Prostate gland (tissue), 2 donors: ENCODE measurements at regions not wholly inside any gene's neighbourhood (a gene's known extent, or its start where the extent isn't known, plus 50 kb on each side); places are given as distances from the start of the nearest gene placed in this dataset.

Experiments used
- DNase-seq: peaks from one replicate; pipeline ENCODE4 v3.0.0-alpha.2; 2019; ENCODE audit warnings: low spot score
- H3K27ac ChIP-seq, 2 donors: fragments of 200-600 bp; sonication (generic); 2 replicates each; pipeline ENCODE4 v1.5.1; 2017 to 2019
- H3K27me3 ChIP-seq: fragments of 200-600 bp; sonication (generic); replicated peaks from 2 replicates; pipeline ENCODE4 v1.5.1; 2019; ENCODE audit not compliant: insufficient read depth
- H3K36me3 ChIP-seq, 2 donors: fragments of 200-600 bp; sonication (generic); 1 replicate in 1 of 2; 2 replicates in 1 of 2; pipeline versions ENCODE4 v1.5.1 to v1.8.1; 2017 to 2019
- H3K4me1 ChIP-seq: fragments of 200-600 bp; sonication (generic); replicated peaks from 2 replicates; pipeline ENCODE4 v1.5.1; 2019
- H3K4me3 ChIP-seq, 2 donors: fragments of 200-600 bp; sonication (generic); 2 replicates each; pipeline ENCODE4 v1.5.1; 2017 to 2019
- H3K9me3 ChIP-seq: fragments of 200-600 bp; sonication (generic); 2 replicates; pipeline ENCODE4 v1.5.1; 2017
- POLR2A ChIP-seq: fragments of 450-650 bp; IDR thresholded peaks from one replicate; pipeline ENCODE4 v1.6.1; 2016; ENCODE audit warnings: antibody characterized with exemption, mild to moderate bottlenecking
- POLR2AphosphoS5 ChIP-seq: sonication (generic); formaldehyde crosslinking; IDR thresholded peaks from one replicate; pipeline ENCODE4 v1.6.1; 2017; ENCODE audit warnings: antibody characterized with exemption
- WGBS: methylation state at CpG from one replicate; pipeline ENCODE4 v1.1.5; 2018; 5-methylcytosine and 5-hydroxymethylcytosine counted together
- intact Hi-C: fragments of 100-400 bp; cut with DNase I; formaldehyde crosslinking; loops from one replicate; pipeline ENCODE4 v1.14.2; 2022
- TF ChIP-seq, protein P1 (sequence below), 4 experiments: fragments of 200-600 bp in 2 of 4; fragments of 450-650 bp in 2 of 4; sonication (generic) in 2 of 4; IDR thresholded peaks; 1 replicate in 3 of 4; 2 replicates in 1 of 4; pipeline ENCODE4 v1.5.1; 2016 to 2019; ENCODE audit warnings: antibody characterized with exemption in 4 of 4, mild to moderate bottlenecking in 2 of 4, moderate library complexity in 2 of 4

DNA sequence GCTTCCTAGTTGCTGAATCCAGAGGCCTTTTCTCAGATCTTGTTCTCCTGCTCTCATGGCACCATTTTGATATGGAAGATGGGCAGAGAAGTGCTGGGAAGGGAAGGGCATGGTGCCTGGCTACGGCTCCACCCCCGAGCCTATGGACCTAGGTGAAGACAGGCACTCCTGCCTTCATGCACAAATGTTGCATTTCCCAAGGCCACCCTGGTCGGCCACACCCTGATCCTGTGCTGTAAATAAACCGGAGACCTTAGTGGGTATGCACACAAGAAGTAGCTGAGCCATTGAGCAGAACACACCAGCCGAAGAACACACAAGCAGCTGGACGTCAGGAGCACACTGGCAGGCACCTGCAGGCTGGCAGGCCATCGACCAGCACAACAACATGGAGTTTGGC lies 261.6 kb downstream of the SHQ1 start:
- no peaks in the 10 kb centered on the region for H3K9me3 ChIP-seq
- intact Hi-C loops: no loop called here
- H3K4me3 ChIP-seq: no peak overlapping the region
- WGBS: 98% methylated on average over 7 of the region's 7 CpGs
- H3K4me1 ChIP-seq: no peaks in the 10 kb centered on the region
- no peaks in the 10 kb centered on the region for H3K27me3 ChIP-seq
- H3K36me3 ChIP-seq: no peaks in the 10 kb centered on the region
- DNase-seq: no peak
- no peak overlapping the region for H3K27ac ChIP-seq
- TF ChIP-seq POLR2AphosphoS5: no peak
- no peak for TF ChIP-seq POLR2A
- TF ChIP-seq, protein P1, sequence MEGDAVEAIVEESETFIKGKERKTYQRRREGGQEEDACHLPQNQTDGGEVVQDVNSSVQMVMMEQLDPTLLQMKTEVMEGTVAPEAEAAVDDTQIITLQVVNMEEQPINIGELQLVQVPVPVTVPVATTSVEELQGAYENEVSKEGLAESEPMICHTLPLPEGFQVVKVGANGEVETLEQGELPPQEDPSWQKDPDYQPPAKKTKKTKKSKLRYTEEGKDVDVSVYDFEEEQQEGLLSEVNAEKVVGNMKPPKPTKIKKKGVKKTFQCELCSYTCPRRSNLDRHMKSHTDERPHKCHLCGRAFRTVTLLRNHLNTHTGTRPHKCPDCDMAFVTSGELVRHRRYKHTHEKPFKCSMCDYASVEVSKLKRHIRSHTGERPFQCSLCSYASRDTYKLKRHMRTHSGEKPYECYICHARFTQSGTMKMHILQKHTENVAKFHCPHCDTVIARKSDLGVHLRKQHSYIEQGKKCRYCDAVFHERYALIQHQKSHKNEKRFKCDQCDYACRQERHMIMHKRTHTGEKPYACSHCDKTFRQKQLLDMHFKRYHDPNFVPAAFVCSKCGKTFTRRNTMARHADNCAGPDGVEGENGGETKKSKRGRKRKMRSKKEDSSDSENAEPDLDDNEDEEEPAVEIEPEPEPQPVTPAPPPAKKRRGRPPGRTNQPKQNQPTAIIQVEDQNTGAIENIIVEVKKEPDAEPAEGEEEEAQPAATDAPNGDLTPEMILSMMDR (IDR thresholded peaks at IDR 0.05): no peak

DNA sequence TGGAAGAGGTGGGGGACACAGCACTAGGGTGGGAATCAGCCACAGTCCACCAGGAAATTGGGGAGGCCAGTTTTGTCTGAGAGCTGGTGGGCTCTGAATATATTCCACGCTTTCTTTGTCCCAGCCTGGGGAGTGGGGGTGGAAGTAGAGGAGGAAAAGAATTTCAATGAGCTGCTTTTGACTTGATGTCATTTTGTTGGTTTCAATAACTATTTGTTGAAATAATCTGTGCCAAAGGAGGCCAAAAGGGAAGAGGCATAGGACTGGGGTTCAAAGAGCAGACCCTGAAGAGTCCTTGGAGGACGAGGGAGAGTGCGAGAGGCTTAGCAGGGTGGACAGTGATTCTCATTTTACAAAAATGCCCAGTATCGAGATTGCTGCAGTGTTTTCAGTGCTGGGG lies 262.3 kb downstream of the SHQ1 start:
- Histone ChIP-seq H3K4me1 (no peaks in the 10 kb centered on the region), H3K27me3 (no peaks in the 10 kb centered on the region), H3K9me3 (no peaks in the 10 kb centered on the region), H3K27ac (no peak overlapping the region), H3K4me3 (no peak overlapping the region), H3K36me3 (no peaks in the 10 kb centered on the region)
- no peak for DNase-seq
- 87% methylated on average over 4 of the region's 4 CpGs for WGBS
- no peak for TF ChIP-seq POLR2A
- no peak for TF ChIP-seq POLR2AphosphoS5
- TF ChIP-seq, protein P1 (IDR thresholded peaks at IDR 0.05): no peak
- intact Hi-C loops: no loop called here

DNA sequence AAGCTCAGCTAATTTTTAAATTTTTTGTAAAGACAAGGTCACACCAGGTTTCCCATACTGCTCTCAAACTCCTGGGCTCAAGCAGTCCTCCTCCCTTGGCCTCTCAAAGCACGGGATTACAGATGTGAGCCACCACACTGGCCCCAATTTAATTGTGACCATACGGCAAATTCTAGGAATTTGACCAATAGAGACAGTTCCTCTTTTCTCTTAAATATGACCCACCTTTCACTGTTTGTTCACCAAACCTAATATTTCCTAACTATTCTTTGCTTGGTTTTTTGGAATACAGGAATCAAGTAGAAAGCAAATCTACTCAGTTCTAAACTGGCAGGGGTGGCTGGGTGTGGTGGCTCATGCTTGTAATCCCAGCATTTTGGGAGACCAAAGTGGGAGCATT lies 264.0 kb downstream of the SHQ1 start:
- no peaks in the 10 kb centered on the region for H3K36me3 ChIP-seq
- 91% methylated on average over 2 of the region's 2 CpGs for WGBS
- TF ChIP-seq POLR2A: no peak
- TF ChIP-seq POLR2AphosphoS5: no peak
- TF ChIP-seq, protein P1 (IDR thresholded peaks at IDR 0.05): no peak
- no peak for DNase-seq
- intact Hi-C loops: no loop called here
- H3K4me1 ChIP-seq: no peaks in the 10 kb centered on the region
- no peak overlapping the region for H3K4me3 ChIP-seq
- H3K27ac ChIP-seq: no peak overlapping the region
- H3K27me3 ChIP-seq: no peaks in the 10 kb centered on the region
- no peaks in the 10 kb centered on the region for H3K9me3 ChIP-seq

DNA sequence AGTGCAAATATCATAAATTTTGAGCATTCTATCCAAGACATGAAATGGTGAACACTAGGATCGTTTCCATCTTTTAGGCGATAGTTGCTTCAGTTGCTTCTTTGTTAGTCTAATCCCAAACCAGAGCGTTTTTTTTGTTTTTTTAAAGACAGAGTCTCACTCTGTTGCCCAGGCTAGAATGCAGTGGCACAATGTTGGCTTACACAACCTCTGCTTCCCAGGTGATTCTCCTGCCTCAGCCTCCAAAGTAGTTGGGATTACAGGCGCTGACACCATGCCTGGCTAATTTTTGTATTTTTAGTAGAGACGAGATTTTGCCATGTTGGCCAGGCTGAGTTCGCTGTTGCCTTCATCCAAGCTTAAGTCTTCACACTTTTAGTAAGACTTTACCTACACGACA lies 265.3 kb downstream of the SHQ1 start:
- H3K4me1 ChIP-seq: no peaks in the 10 kb centered on the region
- no peak for DNase-seq

DNA sequence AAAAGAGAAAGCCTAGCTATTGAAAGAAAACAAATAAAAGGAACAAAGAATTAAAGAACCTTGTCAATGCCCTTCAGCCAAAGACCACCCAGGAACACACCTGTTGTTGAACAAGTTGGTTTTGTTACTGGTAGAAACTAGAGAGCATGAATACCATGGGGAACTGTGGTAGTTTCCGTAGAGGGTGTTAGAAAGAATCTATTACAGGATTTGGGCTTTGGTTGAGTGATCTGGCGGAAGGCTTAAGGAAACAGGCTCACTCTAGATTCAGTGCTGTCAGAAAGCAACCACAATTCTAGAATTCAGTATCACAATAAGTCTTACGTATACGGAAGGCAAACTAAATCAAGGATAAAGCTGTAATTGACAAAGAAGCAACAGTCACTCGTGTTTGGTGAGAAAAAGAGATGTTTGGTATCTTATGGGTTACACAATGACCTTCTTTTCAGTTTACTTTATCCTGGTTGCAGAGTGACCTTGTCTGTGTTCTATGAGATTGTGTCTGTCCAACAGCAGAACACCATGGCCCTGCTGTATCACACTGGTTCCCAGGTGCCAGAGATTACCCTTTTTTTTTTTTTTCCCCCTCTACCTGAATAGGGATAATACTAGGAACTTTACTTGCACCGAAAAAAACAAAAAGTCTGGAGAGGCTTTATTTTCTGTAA lies 265.9 kb downstream of the SHQ1 start:
- intact Hi-C loops: no loop called here

More for the DNA sequence above, 265.3 kb downstream of the SHQ1 start:
- intact Hi-C loops: no loop called here
- H3K9me3 ChIP-seq: no peaks in the 10 kb centered on the region
- H3K27me3 ChIP-seq: no peaks in the 10 kb centered on the region
- H3K4me3 ChIP-seq: no peak overlapping the region
- TF ChIP-seq POLR2A: no peak
- TF ChIP-seq, protein P1 (IDR thresholded peaks at IDR 0.05): no peak
- no peak for TF ChIP-seq POLR2AphosphoS5
- no peak overlapping the region for H3K27ac ChIP-seq
- H3K36me3 ChIP-seq: no peaks in the 10 kb centered on the region
- WGBS: 97% methylated on average over 7 of the region's 7 CpGs

More for the DNA sequence above, 265.9 kb downstream of the SHQ1 start:
- H3K4me1 ChIP-seq: no peaks in the 10 kb centered on the region
- TF ChIP-seq POLR2A (no peak), POLR2AphosphoS5 (no peak)
- TF ChIP-seq, protein P1 (IDR thresholded peaks at IDR 0.05): no peak
- no peak overlapping the region for H3K4me3 ChIP-seq
- no peak overlapping the region for H3K27ac ChIP-seq
- no peak for DNase-seq
- WGBS: 70% methylated on average over 6 of the region's 6 CpGs
- no peaks in the 10 kb centered on the region for H3K36me3 ChIP-seq
- no peaks in the 10 kb centered on the region for H3K9me3 ChIP-seq
- no peaks in the 10 kb centered on the region for H3K27me3 ChIP-seq
